ENCODE measurements at regions not wholly inside any gene's neighbourhood (a gene's known extent, or its start where the extent isn't known, plus 50 kb on each side); places are given as distances from the start of the nearest gene placed in this dataset.
"Not testable (repeated sequence)": the region's sequence is repeated elsewhere in the genome, so short reads cannot be mapped to it uniquely, and the experiment has no call there.

- Histone ChIP-seq H3K36me3 (ENCODE audit: control insufficient read depth, insufficient read depth, low read length, severe bottlenecking) (no peaks in the 10 kb centered on the region), H3K9me3 (ENCODE audit: control insufficient read depth, low read length) (no peaks in the 10 kb centered on the region), H3K4me1 (ENCODE audit: control insufficient read depth, insufficient read depth, low read length) (no peaks in the 10 kb centered on the region), H3K9ac (ENCODE audit: low read length) (no peak overlapping the region), H3K4me3 (ENCODE audit: low read length) (no peak overlapping the region), H3K27me3 (replicated peaks; ENCODE audit: control insufficient read depth, insufficient read depth, low read length) (no peaks in the 10 kb centered on the region)
- DNase-seq (ENCODE audit: low read depth) = no peak
Measured at GRCh38 chr4:32684160-32684559, 1964.0 kb downstream of the PCDH7 start.

- no peak overlapping the region for H3K9ac ChIP-seq (ENCODE audit: low read length)
- no peaks in the 10 kb centered on the region for H3K4me1 ChIP-seq (ENCODE audit: control insufficient read depth, insufficient read depth, low read length)
- no peaks in the 10 kb centered on the region for H3K9me3 ChIP-seq (ENCODE audit: control insufficient read depth, low read length)
- no peaks in the 10 kb centered on the region for H3K27me3 ChIP-seq (replicated peaks; ENCODE audit: control insufficient read depth, insufficient read depth, low read length)
- no peak overlapping the region for H3K4me3 ChIP-seq (ENCODE audit: low read length)
- no peaks in the 10 kb centered on the region for H3K36me3 ChIP-seq (ENCODE audit: control insufficient read depth, insufficient read depth, low read length, severe bottlenecking)
- DNase-seq (ENCODE audit: low read depth) = no peak
Measured at GRCh38 chr4:32686123-32686522, 1966.0 kb downstream of the PCDH7 start.

GRCh38 chr4:32689518-32689917 lies 1969.3 kb downstream of the PCDH7 start:
- H3K4me3 ChIP-seq (ENCODE audit: low read length) = no peak overlapping the region
- no peak overlapping the region for H3K9ac ChIP-seq (ENCODE audit: low read length)
- H3K27me3 ChIP-seq (replicated peaks; ENCODE audit: control insufficient read depth, insufficient read depth, low read length) = no peaks in the 10 kb centered on the region
- no peak for DNase-seq (ENCODE audit: low read depth)
- H3K9me3 ChIP-seq (ENCODE audit: control insufficient read depth, low read length) = no peaks in the 10 kb centered on the region
- H3K4me1 ChIP-seq (ENCODE audit: control insufficient read depth, insufficient read depth, low read length) = no peaks in the 10 kb centered on the region
- H3K36me3 ChIP-seq (ENCODE audit: control insufficient read depth, insufficient read depth, low read length, severe bottlenecking) = no peaks in the 10 kb centered on the region

GRCh38 chr4:32697281-32697814 lies 1977.2 kb downstream of the PCDH7 start:
- Histone ChIP-seq H3K36me3 (ENCODE audit: control insufficient read depth, insufficient read depth, low read length, severe bottlenecking) (no peaks in the 10 kb centered on the region), H3K9me3 (ENCODE audit: control insufficient read depth, low read length) (no peaks in the 10 kb centered on the region), H3K4me3 (ENCODE audit: low read length) (no peak overlapping the region), H3K27me3 (replicated peaks; ENCODE audit: control insufficient read depth, insufficient read depth, low read length) (no peaks in the 10 kb centered on the region), H3K4me1 (ENCODE audit: control insufficient read depth, insufficient read depth, low read length) (no peaks in the 10 kb centered on the region), H3K9ac (ENCODE audit: low read length) (no peak overlapping the region)
- no peak for DNase-seq (ENCODE audit: low read depth)

- Histone ChIP-seq H3K4me1 (ENCODE audit: control insufficient read depth, insufficient read depth, low read length) (no peaks in the 10 kb centered on the region), H3K36me3 (ENCODE audit: control insufficient read depth, insufficient read depth, low read length, severe bottlenecking) (no peaks in the 10 kb centered on the region), H3K27me3 (replicated peaks; ENCODE audit: control insufficient read depth, insufficient read depth, low read length) (no peaks in the 10 kb centered on the region), H3K9me3 (ENCODE audit: control insufficient read depth, low read length) (no peaks in the 10 kb centered on the region), H3K4me3 (ENCODE audit: low read length) (no peak overlapping the region), H3K9ac (ENCODE audit: low read length) (no peak overlapping the region)
- DNase-seq (ENCODE audit: low read depth) = no peak
Measured at GRCh38 chr4:32700838-32701237, 1980.7 kb downstream of the PCDH7 start.

- H3K4me1 ChIP-seq (ENCODE audit: control insufficient read depth, insufficient read depth, low read length) = no peaks in the 10 kb centered on the region
- DNase-seq (ENCODE audit: low read depth) = no peak
- no peak overlapping the region for H3K4me3 ChIP-seq (ENCODE audit: low read length)
- H3K9ac ChIP-seq (ENCODE audit: low read length) = no peak overlapping the region
- H3K27me3 ChIP-seq (replicated peaks; ENCODE audit: control insufficient read depth, insufficient read depth, low read length) = no peaks in the 10 kb centered on the region
- no peaks in the 10 kb centered on the region for H3K36me3 ChIP-seq (ENCODE audit: control insufficient read depth, insufficient read depth, low read length, severe bottlenecking)
- H3K9me3 ChIP-seq (ENCODE audit: control insufficient read depth, low read length) = peaks cover 6% of the 10 kb centered on the region
Measured at GRCh38 chr4:32706893-32707292, 1986.7 kb downstream of the PCDH7 start.

GRCh38 chr4:32716090-32716620 lies 1996.0 kb downstream of the PCDH7 start:
- not testable (repeated sequence) for H3K4me3 ChIP-seq (ENCODE audit: low read length); H3K27me3 ChIP-seq (replicated peaks; ENCODE audit: control insufficient read depth, insufficient read depth, low read length); H3K4me1 ChIP-seq (ENCODE audit: control insufficient read depth, insufficient read depth, low read length); H3K9ac ChIP-seq (ENCODE audit: low read length); H3K36me3 ChIP-seq (ENCODE audit: control insufficient read depth, insufficient read depth, low read length, severe bottlenecking); DNase-seq (ENCODE audit: low read depth); H3K9me3 ChIP-seq (ENCODE audit: control insufficient read depth, low read length)

- DNase-seq (ENCODE audit: low read depth) = no peak
- Histone ChIP-seq H3K27me3 (replicated peaks; ENCODE audit: control insufficient read depth, insufficient read depth, low read length) (no peaks in the 10 kb centered on the region), H3K9me3 (ENCODE audit: control insufficient read depth, low read length) (no peaks in the 10 kb centered on the region), H3K4me1 (ENCODE audit: control insufficient read depth, insufficient read depth, low read length) (no peaks in the 10 kb centered on the region), H3K4me3 (ENCODE audit: low read length) (no peak overlapping the region), H3K36me3 (ENCODE audit: control insufficient read depth, insufficient read depth, low read length, severe bottlenecking) (no peaks in the 10 kb centered on the region), H3K9ac (ENCODE audit: low read length) (no peak overlapping the region)
Measured at GRCh38 chr4:32735856-32736590, 2015.9 kb downstream of the PCDH7 start.

- Histone ChIP-seq H3K4me1 (ENCODE audit: control insufficient read depth, insufficient read depth, low read length) (no peaks in the 10 kb centered on the region), H3K4me3 (ENCODE audit: low read length) (no peak overlapping the region), H3K27me3 (replicated peaks; ENCODE audit: control insufficient read depth, insufficient read depth, low read length) (no peaks in the 10 kb centered on the region), H3K9me3 (ENCODE audit: control insufficient read depth, low read length) (no peaks in the 10 kb centered on the region), H3K9ac (ENCODE audit: low read length) (no peak overlapping the region), H3K36me3 (ENCODE audit: control insufficient read depth, insufficient read depth, low read length, severe bottlenecking) (no peaks in the 10 kb centered on the region)
- DNase-seq (ENCODE audit: low read depth) = no peak
Measured at GRCh38 chr4:32744211-32744610, 2024.0 kb downstream of the PCDH7 start.

GRCh38 chr4:32745351-32745750 lies 2025.2 kb downstream of the PCDH7 start:
- no peaks in the 10 kb centered on the region for H3K4me1 ChIP-seq (ENCODE audit: control insufficient read depth, insufficient read depth, low read length)
- H3K9ac ChIP-seq (ENCODE audit: low read length) = no peak overlapping the region
- H3K27me3 ChIP-seq (replicated peaks; ENCODE audit: control insufficient read depth, insufficient read depth, low read length) = no peaks in the 10 kb centered on the region
- H3K9me3 ChIP-seq (ENCODE audit: control insufficient read depth, low read length) = no peaks in the 10 kb centered on the region
- DNase-seq (ENCODE audit: low read depth) = no peak
- no peaks in the 10 kb centered on the region for H3K36me3 ChIP-seq (ENCODE audit: control insufficient read depth, insufficient read depth, low read length, severe bottlenecking)
- H3K4me3 ChIP-seq (ENCODE audit: low read length) = no peak overlapping the region

GRCh38 chr4:32748061-32748460 lies 2027.9 kb downstream of the PCDH7 start:
- Histone ChIP-seq H3K36me3 (ENCODE audit: control insufficient read depth, insufficient read depth, low read length, severe bottlenecking) (no peaks in the 10 kb centered on the region), H3K4me1 (ENCODE audit: control insufficient read depth, insufficient read depth, low read length) (no peaks in the 10 kb centered on the region), H3K27me3 (replicated peaks; ENCODE audit: control insufficient read depth, insufficient read depth, low read length) (no peaks in the 10 kb centered on the region), H3K9ac (ENCODE audit: low read length) (no peak overlapping the region), H3K9me3 (ENCODE audit: control insufficient read depth, low read length) (no peaks in the 10 kb centered on the region), H3K4me3 (ENCODE audit: low read length) (no peak overlapping the region)
- no peak for DNase-seq (ENCODE audit: low read depth)

All from adipocyte (in vitro differentiated cells).